ENCODE measurements at regions not wholly inside any gene's neighbourhood (a gene's known extent, or its start where the extent isn't known, plus 50 kb on each side); places are given as distances from the start of the nearest gene placed in this dataset.
"Not testable (repeated sequence)": the region's sequence is repeated elsewhere in the genome, so short reads cannot be mapped to it uniquely, and the experiment has no call there.

- not testable (repeated sequence) for DNase-seq (ENCODE audit: low spot score)
Observed at GRCh38 chr3:177457204-177457603, 259.9 kb upstream of the TBL1XR1 start.

DNA sequence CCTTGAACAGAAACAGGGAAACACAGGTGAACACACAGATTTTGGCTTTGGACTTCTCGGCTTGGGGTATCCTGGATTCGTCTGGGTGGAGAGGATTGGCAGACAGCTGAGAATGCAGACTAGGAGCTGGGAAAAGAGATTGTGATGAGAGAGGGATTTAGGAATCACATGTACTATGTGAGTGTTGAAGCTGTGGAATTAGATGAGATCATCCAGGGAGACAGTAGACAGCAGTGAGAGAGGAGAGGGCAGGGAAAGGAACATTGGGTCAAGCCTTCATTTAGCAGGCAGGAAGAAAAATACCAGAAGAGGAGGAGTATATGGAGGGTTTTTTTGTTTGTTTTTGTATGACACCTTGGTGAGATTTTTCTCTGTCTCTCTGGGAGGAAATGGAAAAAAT is 262.1 kb upstream of the TBL1XR1 start:
- DNase-seq (ENCODE audit: low spot score): no peak

- no peak for DNase-seq (ENCODE audit: low spot score)
Observed at GRCh38 chr3:177460047-177460446, 262.8 kb upstream of the TBL1XR1 start.

GRCh38 chr3:177461765-177462164 is 264.5 kb upstream of the TBL1XR1 start:
- no peak for DNase-seq (ENCODE audit: low spot score)

DNA sequence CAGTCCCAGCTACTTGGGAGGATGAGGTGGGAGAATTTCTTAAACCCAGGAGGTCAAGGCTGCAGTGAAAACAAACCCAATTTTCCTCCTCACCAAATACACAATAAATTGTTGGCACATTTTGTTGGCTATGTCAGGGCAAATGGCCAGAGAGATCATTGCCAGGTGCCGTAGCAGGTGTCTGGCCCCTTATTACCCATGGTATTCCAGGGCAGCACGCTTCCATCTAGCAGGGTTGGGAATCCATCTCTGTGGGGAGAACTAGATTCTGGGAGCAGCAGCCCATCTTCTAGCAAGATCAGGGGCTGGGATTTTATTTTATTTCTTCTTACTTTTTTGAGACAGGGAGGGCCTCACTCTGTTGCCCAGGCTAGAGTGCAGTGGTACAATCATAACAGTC is 266.1 kb upstream of the TBL1XR1 start:
- not testable (repeated sequence) for DNase-seq (ENCODE audit: low spot score)

- DNase-seq (ENCODE audit: low spot score): no peak
Observed at GRCh38 chr3:177463863-177464262, 266.6 kb upstream of the TBL1XR1 start.

DNA sequence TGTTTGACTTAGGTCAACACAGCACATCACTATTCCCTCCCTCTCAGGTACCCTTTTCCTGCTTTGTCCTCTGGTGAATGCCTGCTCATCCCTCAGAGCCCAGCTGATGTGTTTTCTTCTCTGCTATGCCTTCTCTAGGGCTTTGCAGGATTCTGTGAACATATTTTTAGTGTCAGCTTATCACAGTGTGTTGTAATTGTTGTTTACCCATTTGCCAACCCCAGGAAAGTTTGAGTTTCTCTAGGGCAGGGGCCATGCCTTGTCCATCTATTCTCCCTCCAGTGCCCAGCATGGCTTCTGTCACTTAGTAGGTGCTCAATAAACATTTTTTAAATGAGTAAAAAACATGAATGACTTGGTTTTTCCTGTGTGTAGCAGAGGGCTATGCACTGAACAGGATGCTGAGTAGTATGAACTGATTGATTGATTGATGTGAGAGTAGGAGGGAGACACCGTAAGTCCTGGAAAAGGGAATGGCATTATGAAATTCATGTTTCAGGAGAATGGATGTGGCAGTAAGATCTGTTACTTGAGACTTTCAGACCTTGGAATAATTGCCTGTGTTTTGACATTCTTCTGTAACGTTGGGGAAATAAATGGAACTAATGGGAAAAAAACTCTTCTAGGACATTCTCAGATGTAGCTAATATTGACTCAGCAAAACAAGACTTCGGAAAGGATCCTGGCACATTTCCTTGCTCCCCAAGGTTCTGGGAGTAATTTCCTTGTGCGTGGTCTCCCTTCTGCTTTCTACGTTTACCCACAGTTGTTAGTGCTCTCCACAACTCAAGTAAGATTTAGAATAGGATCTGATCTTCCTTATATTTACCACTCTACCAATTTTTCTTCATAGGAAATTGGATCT is 267.3 kb upstream of the TBL1XR1 start:
- no peak for DNase-seq (ENCODE audit: low spot score)

GRCh38 chr3:177465257-177465642 is 268.0 kb upstream of the TBL1XR1 start:
- no peak for DNase-seq (ENCODE audit: low spot score)

- DNase-seq (ENCODE audit: low spot score): no peak
Observed at GRCh38 chr3:177466074-177466473, 268.8 kb upstream of the TBL1XR1 start.

DNA sequence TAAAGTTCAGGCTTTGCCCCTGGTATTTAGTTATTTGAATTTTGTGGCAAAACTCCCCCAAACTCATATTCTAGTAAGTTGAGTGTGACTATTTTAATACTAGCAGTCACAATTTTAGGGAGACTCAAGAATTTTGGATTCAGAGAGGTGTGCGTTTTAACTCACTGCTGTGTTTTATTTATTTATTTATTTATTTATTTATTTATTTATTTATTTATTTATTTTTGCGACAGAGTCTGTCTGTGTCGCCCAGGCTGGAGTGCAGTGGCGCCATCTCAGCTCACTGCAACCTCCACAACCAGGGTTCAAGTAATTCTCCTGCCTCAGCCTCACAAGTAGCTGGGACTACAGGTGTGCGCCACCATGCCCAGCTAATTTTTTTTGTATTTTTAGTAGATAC is 269.3 kb upstream of the TBL1XR1 start:
- DNase-seq (ENCODE audit: low spot score): not testable (repeated sequence)

DNA sequence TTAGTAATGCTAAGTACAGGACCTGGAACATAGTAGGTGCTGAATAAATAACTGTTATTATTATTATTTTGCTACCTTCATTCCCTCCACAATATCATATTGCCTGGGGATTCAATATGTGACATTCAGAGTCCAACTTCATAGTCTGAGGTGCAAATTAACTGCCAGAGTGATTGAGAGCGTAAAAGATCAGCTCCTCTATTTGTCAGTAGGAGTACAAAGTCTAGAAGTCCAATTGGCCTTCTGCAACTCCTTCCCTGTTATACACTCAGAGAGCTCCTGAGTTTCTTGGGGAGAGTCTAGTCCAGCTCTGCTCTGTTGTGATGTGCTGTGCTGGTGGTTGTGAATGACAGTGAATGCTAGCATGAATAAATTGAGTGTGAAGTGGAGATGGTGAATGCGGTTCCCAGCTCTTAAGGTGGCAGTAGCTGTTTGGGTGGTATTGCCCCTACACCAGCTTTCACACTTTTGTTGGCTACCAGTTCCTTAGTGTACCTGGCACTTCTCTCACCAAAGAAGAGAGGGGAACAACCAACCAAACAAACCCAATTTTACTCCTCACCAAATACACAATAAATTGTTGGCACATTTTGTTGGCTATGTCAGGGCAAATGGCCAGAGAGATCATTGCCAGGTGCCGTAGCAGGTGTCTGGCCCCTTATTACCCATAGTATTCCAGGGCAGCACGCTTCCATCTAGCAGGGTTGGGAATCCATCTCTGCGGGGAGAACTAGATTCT is 270.1 kb upstream of the TBL1XR1 start:
- no peak for DNase-seq (ENCODE audit: low spot score)

- DNase-seq (ENCODE audit: low spot score): no peak
Observed at GRCh38 chr3:177468331-177468730, 271.0 kb upstream of the TBL1XR1 start.

GRCh38 chr3:177468816-177469215 is 271.5 kb upstream of the TBL1XR1 start:
- DNase-seq (ENCODE audit: low spot score): no peak

GRCh38 chr3:177469216-177469615 is 271.9 kb upstream of the TBL1XR1 start:
- no peak for DNase-seq (ENCODE audit: low spot score)

- no peak for DNase-seq (ENCODE audit: low spot score)
Observed at GRCh38 chr3:177470197-177470941, 273.1 kb upstream of the TBL1XR1 start.

DNA sequence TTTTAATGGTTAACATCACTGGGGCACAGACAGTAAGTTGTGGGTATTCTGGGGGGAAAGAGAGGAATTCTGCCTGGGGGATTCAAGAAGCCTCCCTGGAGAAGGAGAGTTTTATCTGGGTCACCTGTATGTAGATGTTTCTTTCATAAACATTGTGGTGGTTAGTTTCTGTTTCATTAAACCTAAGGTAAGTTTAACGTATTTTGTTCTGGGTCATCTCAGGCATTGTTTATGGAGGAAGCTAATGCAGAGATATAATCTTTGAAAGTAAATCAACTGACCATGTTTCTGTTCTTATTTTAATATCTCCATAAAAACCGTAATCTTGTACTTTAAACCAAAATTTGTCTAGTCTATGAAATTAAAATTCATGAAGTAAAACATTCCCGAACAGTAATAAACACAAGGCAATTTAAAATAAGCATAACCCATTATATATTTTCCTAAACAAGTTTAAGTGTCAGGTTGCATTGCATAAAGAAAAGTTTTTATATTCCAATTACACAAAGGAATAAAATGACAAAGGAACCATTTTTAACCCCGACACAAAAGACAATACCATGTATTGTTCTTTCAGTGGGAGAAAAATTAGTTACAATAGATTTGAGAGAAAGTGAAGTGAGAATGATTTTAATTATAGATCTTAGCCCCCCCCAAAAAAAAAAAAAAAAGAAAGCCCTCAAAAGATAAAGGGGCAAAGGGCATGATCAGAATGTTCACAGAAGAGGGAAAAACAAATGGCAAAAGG is 274.6 kb upstream of the TBL1XR1 start:
- DNase-seq (ENCODE audit: low spot score): peak; percentile 79

DNA sequence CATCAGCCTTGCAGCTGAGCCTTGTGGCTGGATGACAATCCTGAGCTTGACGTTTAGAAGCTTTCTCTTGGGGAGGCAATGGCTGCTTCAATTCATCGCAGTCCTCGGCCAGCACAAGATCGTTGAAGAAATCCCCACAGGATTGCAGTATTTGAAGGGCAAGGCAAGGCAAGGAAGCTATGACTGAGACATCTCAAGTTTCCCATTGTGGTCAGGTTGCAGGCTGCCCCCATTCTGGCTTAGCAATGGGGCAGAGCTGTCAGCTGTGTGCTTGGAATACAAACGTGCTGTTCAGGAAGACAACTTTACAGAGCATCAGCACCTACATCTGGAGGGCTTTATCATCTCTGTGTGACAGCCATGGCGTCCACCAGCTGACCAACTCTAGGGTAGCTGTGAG is 275.9 kb upstream of the TBL1XR1 start:
- peak; percentile 30 for DNase-seq (ENCODE audit: low spot score)

DNA sequence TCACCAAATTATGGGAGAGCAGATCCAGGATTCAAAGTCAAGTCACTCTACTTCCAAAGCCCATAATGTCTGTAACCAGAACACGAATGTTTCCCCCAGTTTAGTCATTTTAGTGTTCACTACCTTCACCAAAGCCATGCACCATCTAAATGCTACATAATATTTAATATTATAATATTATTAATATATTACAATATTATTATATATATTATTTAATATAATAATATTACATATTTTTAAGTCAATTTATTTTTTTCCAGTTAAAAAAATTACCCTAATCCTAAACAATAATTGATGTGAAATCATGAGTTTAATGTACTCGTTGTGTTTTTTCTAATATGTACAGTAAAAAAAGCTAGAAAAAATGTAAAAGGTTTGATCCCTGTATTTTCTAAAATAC is 276.6 kb upstream of the TBL1XR1 start:
- DNase-seq (ENCODE audit: low spot score): no peak

GRCh38 chr3:177474652-177475355 is 277.5 kb upstream of the TBL1XR1 start:
- DNase-seq (ENCODE audit: low spot score): no peak

GRCh38 chr3:177475356-177475665 is 278.0 kb upstream of the TBL1XR1 start:
- DNase-seq (ENCODE audit: low spot score): no peak

GRCh38 chr3:177476495-177476894 is 279.2 kb upstream of the TBL1XR1 start:
- DNase-seq (ENCODE audit: low spot score): no peak

Measured in pons (tissue), 1 donor.